Stromal cell of bone marrow (primary cell): ENCODE measurements at regions not wholly inside any gene's neighbourhood (a gene's known extent, or its start where the extent isn't known, plus 50 kb on each side); places are given as distances from the start of the nearest gene placed in this dataset.
"Not testable (repeated sequence)": the region's sequence is repeated elsewhere in the genome, so short reads cannot be mapped to it uniquely, and the experiment has no call there.

Experiments used
- DNase-seq: peaks from one replicate; pipeline ENCODE4 v3.0.0-alpha.2; 2012; ENCODE audit warnings: low read depth

GRCh38 chr2:87573386-87574192 is 174.3 kb upstream of the PLGLB2 start:
- not testable (repeated sequence) for DNase-seq

- not testable (repeated sequence) for DNase-seq
These were observed 173.4 kb upstream of the PLGLB2 start for GRCh38 chr2:87574193-87575119.

GRCh38 chr2:87575138-87575537 is 172.7 kb upstream of the PLGLB2 start:
- not testable (repeated sequence) for DNase-seq

GRCh38 chr2:87577358-87577757 is 170.5 kb upstream of the PLGLB2 start:
- DNase-seq, result not testable (repeated sequence)

GRCh38 chr2:87582152-87582551 is 165.7 kb upstream of the PLGLB2 start:
- DNase-seq, result not testable (repeated sequence)

- DNase-seq, result not testable (repeated sequence)
These were observed 165.3 kb upstream of the PLGLB2 start for GRCh38 chr2:87582579-87582978.

GRCh38 chr2:87583370-87583769 is 164.5 kb upstream of the PLGLB2 start:
- DNase-seq, result not testable (repeated sequence)

- DNase-seq, result not testable (repeated sequence)
These were observed 164.1 kb upstream of the PLGLB2 start for GRCh38 chr2:87583803-87584202.

- DNase-seq, result not testable (repeated sequence)
These were observed 163.5 kb upstream of the PLGLB2 start for GRCh38 chr2:87584268-87584906.

- not testable (repeated sequence) for DNase-seq
These were observed 160.0 kb upstream of the PLGLB2 start for GRCh38 chr2:87587934-87588333.

GRCh38 chr2:87592974-87593373 is 154.9 kb upstream of the PLGLB2 start:
- not testable (repeated sequence) for DNase-seq

- DNase-seq, result not testable (repeated sequence)
These were observed 153.9 kb upstream of the PLGLB2 start for GRCh38 chr2:87593784-87594610.

GRCh38 chr2:87594611-87594992 is 153.3 kb upstream of the PLGLB2 start:
- DNase-seq, result not testable (repeated sequence)

GRCh38 chr2:87595017-87595416 is 152.9 kb upstream of the PLGLB2 start:
- not testable (repeated sequence) for DNase-seq

- not testable (repeated sequence) for DNase-seq
These were observed 146.9 kb upstream of the PLGLB2 start for GRCh38 chr2:87600961-87601360.

GRCh38 chr2:87602118-87602517 is 145.8 kb upstream of the PLGLB2 start:
- not testable (repeated sequence) for DNase-seq

- DNase-seq, result not testable (repeated sequence)
These were observed 145.2 kb upstream of the PLGLB2 start for GRCh38 chr2:87602728-87603127.

- DNase-seq, result not testable (repeated sequence)
These were observed 144.2 kb upstream of the PLGLB2 start for GRCh38 chr2:87603418-87604278.

- DNase-seq, result not testable (repeated sequence)
These were observed 143.5 kb upstream of the PLGLB2 start for GRCh38 chr2:87604279-87604818.

GRCh38 chr2:87604980-87605379 is 142.9 kb upstream of the PLGLB2 start:
- not testable (repeated sequence) for DNase-seq
